ENCODE measurements at regions not wholly inside any gene's neighbourhood (a gene's known extent, or its start where the extent isn't known, plus 50 kb on each side); places are given as distances from the start of the nearest gene placed in this dataset.

DNA sequence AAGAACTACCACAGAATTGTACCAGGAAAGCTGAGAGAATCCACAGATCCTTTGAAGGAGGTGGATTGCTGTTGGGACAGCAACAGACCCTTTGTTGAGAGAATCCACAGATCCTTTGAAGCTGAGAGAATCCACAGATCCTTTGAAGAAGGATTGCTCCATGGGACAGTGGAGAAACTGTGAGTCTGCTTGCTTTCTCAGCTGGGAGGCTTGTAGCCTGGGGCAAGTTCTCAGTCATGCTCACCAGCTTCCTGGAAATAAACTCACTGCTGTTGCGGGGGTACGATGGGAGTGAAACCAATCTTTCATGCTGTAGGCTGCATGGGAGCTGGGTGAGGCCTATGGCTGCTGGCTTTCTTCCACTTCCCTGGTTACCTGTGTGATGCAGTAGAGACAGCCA lies 106.3 kb downstream of the C7orf25 start:
- no peak overlapping the region for H3K27ac ChIP-seq (ENCODE audit: low read depth, low read length)
- H3K4me3 ChIP-seq (ENCODE audit: low read depth in 1 of 2, low read length in 2 of 2), result no peak overlapping the region
- no peak overlapping the region for H3K9ac ChIP-seq (ENCODE audit: low read length)
- H3K4me1 ChIP-seq (ENCODE audit: insufficient read depth, low read length), result no peaks in the 10 kb centered on the region
- H3K36me3 ChIP-seq (ENCODE audit: insufficient read depth, low read length), result no peaks in the 10 kb centered on the region
- H3K27me3 ChIP-seq (ENCODE audit: control insufficient read depth in 1 of 2, insufficient read depth in 2 of 2, low read length in 2 of 2), result no peaks in the 10 kb centered on the region
- H3K9me3 ChIP-seq (ENCODE audit: low read length), result no peaks in the 10 kb centered on the region

DNA sequence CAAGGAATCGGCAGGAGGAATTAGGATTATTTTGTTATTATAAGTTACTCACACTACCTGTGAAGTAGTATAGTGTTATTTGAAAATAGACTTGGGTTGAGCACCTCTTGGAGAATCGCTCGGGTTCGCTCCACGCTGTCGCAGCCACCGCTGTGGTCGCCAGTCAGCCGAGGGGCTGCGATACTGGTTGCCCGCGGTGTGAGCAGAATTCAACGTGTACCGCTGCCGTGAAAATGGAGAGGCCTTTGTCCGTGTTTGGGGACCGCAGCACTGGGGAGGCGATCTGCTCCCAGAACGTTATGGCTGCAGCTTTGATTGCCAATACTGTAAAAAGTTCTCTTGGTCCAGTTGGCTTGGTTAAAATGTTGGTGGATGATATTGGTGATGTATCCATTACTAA lies 117.2 kb downstream of the C7orf25 start:
- no peaks in the 10 kb centered on the region for H3K9me3 ChIP-seq (ENCODE audit: low read length)
- H3K4me3 ChIP-seq (ENCODE audit: low read depth in 1 of 2, low read length in 2 of 2), result no peak overlapping the region
- H3K9ac ChIP-seq (ENCODE audit: low read length), result no peak overlapping the region
- no peaks in the 10 kb centered on the region for H3K36me3 ChIP-seq (ENCODE audit: insufficient read depth, low read length)
- no peaks in the 10 kb centered on the region for H3K4me1 ChIP-seq (ENCODE audit: insufficient read depth, low read length)
- no peak overlapping the region for H3K27ac ChIP-seq (ENCODE audit: low read depth, low read length)
- no peaks in the 10 kb centered on the region for H3K27me3 ChIP-seq (ENCODE audit: control insufficient read depth in 1 of 2, insufficient read depth in 2 of 2, low read length in 2 of 2)

DNA sequence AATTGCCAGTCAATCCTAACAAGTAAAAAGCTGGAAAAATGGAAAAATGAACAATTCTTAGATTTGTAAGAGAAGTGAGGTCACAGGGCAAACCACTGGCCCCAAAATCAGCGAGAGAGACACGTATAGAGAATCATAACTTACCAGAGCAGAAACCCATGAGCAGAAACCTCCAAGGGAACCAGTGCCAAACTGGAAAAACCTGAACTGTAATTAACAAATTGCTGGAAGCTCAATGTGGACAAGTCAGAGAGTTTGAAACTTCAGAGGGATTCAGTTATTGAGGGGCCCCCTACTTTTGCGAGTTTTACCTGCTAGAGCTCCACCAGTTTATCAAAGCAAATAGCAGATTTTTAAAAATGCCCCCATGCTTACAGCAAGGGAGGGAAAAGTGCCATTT lies 119.0 kb downstream of the C7orf25 start:
- H3K4me3 ChIP-seq (ENCODE audit: low read depth in 1 of 2, low read length in 2 of 2), result no peak overlapping the region
- H3K4me1 ChIP-seq (ENCODE audit: insufficient read depth, low read length), result no peaks in the 10 kb centered on the region
- no peaks in the 10 kb centered on the region for H3K27me3 ChIP-seq (ENCODE audit: control insufficient read depth in 1 of 2, insufficient read depth in 2 of 2, low read length in 2 of 2)
- no peak overlapping the region for H3K9ac ChIP-seq (ENCODE audit: low read length)
- H3K9me3 ChIP-seq (ENCODE audit: low read length), result no peaks in the 10 kb centered on the region
- H3K27ac ChIP-seq (ENCODE audit: low read depth, low read length), result no peak overlapping the region
- H3K36me3 ChIP-seq (ENCODE audit: insufficient read depth, low read length), result no peaks in the 10 kb centered on the region

DNA sequence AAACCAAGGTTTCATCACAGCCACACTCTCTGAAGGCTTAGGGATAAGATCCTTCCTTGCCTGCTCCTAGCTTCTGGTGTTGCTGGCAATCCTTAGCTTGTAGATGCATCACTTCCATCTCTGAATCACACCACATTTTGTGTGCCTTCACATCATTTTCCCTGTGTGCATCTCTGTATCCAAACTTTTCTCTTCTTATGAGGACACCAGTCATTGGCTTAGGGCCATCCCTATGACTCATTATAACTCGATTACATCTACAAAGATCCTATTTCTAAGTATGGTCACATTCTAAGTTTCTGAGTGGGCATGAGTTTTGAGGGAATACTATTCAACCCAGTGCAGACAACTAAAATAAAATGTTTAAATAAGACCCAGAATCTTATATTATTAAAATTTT lies 121.7 kb downstream of the C7orf25 start:
- no peaks in the 10 kb centered on the region for H3K4me1 ChIP-seq (ENCODE audit: insufficient read depth, low read length)
- no peak overlapping the region for H3K4me3 ChIP-seq (ENCODE audit: low read depth in 1 of 2, low read length in 2 of 2)
- H3K9ac ChIP-seq (ENCODE audit: low read length), result no peak overlapping the region
- H3K9me3 ChIP-seq (ENCODE audit: low read length), result no peaks in the 10 kb centered on the region
- no peaks in the 10 kb centered on the region for H3K27me3 ChIP-seq (ENCODE audit: control insufficient read depth in 1 of 2, insufficient read depth in 2 of 2, low read length in 2 of 2)
- no peak overlapping the region for H3K27ac ChIP-seq (ENCODE audit: low read depth, low read length)
- H3K36me3 ChIP-seq (ENCODE audit: insufficient read depth, low read length), result no peaks in the 10 kb centered on the region

DNA sequence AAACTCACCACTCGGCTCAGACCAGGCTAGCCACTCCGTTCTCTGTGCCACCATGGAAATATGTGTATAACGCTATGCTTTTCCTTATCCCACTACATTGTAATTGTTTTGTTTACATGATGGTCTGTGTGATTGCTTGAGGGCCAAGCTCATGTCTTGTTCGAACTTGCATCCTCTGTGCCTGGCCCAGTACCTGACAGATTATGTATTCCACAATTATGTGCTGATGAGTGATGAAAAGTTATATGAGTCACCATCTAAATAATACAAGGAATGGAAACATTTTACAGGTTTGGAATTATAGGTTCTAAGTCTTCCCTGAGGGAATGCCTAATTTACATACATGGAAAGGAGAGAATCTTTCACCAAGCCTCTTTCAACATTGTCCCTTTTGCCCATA lies 137.4 kb downstream of the C7orf25 start:
- Histone ChIP-seq H3K4me3 (ENCODE audit: low read depth in 1 of 2, low read length in 2 of 2) (no peak overlapping the region), H3K36me3 (ENCODE audit: insufficient read depth, low read length) (no peaks in the 10 kb centered on the region), H3K9ac (ENCODE audit: low read length) (no peak overlapping the region), H3K27me3 (ENCODE audit: control insufficient read depth in 1 of 2, insufficient read depth in 2 of 2, low read length in 2 of 2) (no peaks in the 10 kb centered on the region), H3K9me3 (ENCODE audit: low read length) (no peaks in the 10 kb centered on the region), H3K4me1 (ENCODE audit: insufficient read depth, low read length) (no peaks in the 10 kb centered on the region), H3K27ac (ENCODE audit: low read depth, low read length) (no peak overlapping the region)

DNA sequence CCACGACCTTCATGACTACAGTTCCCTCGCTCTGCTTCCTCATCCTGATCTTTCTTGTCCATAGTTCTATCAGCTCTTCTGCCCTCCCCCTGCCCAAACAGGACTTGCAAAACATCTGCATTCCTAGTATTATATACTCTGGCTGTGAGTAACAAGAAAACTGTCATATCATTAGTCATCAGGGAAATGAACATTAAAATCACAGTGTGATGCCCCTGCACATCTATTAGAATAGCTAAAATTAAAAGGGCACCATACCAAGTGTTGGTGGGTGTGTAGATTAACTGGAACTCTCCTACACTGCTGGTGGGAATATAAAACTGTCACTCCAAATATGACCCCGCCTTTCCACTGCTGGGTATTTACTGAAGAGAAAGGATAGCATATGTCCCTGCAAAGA lies 141.8 kb downstream of the C7orf25 start:
- no peak overlapping the region for H3K27ac ChIP-seq (ENCODE audit: low read depth, low read length)
- H3K27me3 ChIP-seq (ENCODE audit: control insufficient read depth in 1 of 2, insufficient read depth in 2 of 2, low read length in 2 of 2), result no peaks in the 10 kb centered on the region
- H3K9me3 ChIP-seq (ENCODE audit: low read length), result no peaks in the 10 kb centered on the region
- H3K4me3 ChIP-seq (ENCODE audit: low read depth in 1 of 2, low read length in 2 of 2), result no peak overlapping the region
- H3K9ac ChIP-seq (ENCODE audit: low read length), result no peak overlapping the region
- no peaks in the 10 kb centered on the region for H3K36me3 ChIP-seq (ENCODE audit: insufficient read depth, low read length)
- peaks cover 9% of the 10 kb centered on the region for H3K4me1 ChIP-seq (ENCODE audit: insufficient read depth, low read length)

DNA sequence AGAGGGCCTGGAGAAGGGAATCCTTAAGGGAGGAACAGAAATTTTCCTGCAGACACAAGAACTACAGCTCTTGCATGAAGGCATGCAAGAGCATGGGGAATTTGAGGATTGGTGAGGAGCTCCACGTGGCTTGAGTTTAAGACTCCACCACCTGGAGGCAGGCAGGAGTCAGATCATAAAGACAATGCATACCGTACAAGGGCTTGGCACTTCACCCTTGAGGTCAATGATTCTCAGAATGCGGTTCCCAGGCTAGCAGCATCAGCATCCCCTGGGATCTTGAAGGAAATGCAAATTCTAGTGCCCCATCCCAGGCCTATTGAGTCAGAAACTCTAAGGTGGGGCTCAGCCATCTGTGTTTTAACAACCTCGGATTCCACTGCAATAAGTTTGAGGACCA lies 143.8 kb downstream of the C7orf25 start:
- H3K4me1 ChIP-seq (ENCODE audit: insufficient read depth, low read length), result peaks cover 9% of the 10 kb centered on the region
- H3K27me3 ChIP-seq (ENCODE audit: control insufficient read depth in 1 of 2, insufficient read depth in 2 of 2, low read length in 2 of 2), result no peaks in the 10 kb centered on the region
- no peaks in the 10 kb centered on the region for H3K9me3 ChIP-seq (ENCODE audit: low read length)
- no peak overlapping the region for H3K4me3 ChIP-seq (ENCODE audit: low read depth in 1 of 2, low read length in 2 of 2)
- H3K36me3 ChIP-seq (ENCODE audit: insufficient read depth, low read length), result no peaks in the 10 kb centered on the region
- no peak overlapping the region for H3K9ac ChIP-seq (ENCODE audit: low read length)
- H3K27ac ChIP-seq (ENCODE audit: low read depth, low read length), result no peak overlapping the region

DNA sequence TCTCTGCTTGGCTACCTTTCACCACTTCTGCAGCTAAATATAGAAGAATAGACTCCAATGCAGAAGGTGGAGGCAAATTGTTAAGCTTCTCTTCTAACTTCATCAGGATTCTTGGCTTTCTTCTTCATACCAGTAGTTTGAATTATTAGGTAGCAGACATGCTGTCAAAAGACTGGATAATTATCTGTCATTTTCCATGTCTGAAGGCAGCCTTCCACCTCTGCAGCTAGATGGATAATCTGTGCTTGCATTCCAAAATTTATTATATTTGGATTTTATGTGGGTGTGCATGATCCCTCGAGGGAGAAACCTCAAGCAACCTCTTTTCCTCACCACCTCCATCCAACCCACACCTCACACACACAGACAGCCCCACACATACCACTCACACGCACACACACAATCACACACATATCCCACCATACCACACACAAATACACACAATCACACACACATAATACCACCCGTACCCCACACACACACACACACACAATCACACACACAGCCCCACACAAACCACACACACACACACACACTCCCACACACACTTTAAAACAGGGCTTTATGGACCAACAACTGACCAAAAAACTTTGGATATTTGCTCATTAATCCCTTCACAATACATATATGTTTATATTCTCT lies 145.0 kb downstream of the C7orf25 start:
- Histone ChIP-seq H3K27me3 (ENCODE audit: control insufficient read depth in 1 of 2, insufficient read depth in 2 of 2, low read length in 2 of 2) (no peaks in the 10 kb centered on the region), H3K4me3 (ENCODE audit: low read depth in 1 of 2, low read length in 2 of 2) (no peak overlapping the region), H3K36me3 (ENCODE audit: insufficient read depth, low read length) (no peaks in the 10 kb centered on the region), H3K27ac (ENCODE audit: low read depth, low read length) (no peak overlapping the region), H3K4me1 (ENCODE audit: insufficient read depth, low read length) (peaks cover 9% of the 10 kb centered on the region), H3K9ac (ENCODE audit: low read length) (no peak overlapping the region), H3K9me3 (ENCODE audit: low read length) (no peaks in the 10 kb centered on the region)

DNA sequence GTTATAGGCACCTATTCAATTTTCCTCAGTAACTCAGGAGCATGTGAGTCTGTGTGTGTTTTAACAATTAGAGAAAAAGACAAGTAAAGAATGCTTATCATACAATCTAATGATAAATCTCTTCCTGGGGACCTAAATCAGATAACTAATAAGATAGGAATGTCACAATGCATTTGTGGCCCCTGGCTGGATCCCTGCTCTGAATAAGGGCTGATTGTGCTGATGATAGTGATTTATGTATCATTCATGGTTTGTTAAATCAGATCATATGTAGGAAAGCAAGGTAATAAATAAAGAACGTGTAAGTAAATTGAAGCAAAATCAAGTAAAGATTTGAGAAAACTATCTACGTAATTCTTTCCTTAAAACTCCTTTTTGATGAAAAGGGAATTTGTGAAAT lies 145.9 kb downstream of the C7orf25 start:
- no peaks in the 10 kb centered on the region for H3K9me3 ChIP-seq (ENCODE audit: low read length)
- no peak overlapping the region for H3K27ac ChIP-seq (ENCODE audit: low read depth, low read length)
- no peak overlapping the region for H3K9ac ChIP-seq (ENCODE audit: low read length)
- H3K27me3 ChIP-seq (ENCODE audit: control insufficient read depth in 1 of 2, insufficient read depth in 2 of 2, low read length in 2 of 2), result no peaks in the 10 kb centered on the region
- H3K4me3 ChIP-seq (ENCODE audit: low read depth in 1 of 2, low read length in 2 of 2), result no peak overlapping the region
- H3K4me1 ChIP-seq (ENCODE audit: insufficient read depth, low read length), result peaks cover 9% of the 10 kb centered on the region
- H3K36me3 ChIP-seq (ENCODE audit: insufficient read depth, low read length), result no peaks in the 10 kb centered on the region

DNA sequence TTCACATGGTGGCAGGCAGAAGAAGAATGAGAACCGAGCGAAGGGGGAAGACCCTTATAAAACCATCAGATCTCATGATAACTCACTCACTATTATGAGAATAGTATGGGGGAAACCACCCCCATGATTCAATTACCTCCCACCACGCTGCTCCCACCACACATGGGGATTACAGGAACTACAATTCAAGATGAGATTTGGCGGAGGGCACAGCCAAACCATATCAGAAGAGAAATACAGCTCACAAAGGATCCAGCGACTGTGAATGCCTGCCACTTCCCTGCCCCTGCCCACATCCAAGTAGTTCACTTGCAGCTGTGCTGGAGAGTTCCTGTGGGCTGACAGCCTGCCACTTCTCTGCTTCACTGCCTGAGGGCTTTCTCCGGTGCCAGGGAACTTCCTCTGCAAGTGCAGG lies 148.7 kb downstream of the C7orf25 start:
- Histone ChIP-seq H3K36me3 (ENCODE audit: insufficient read depth, low read length) (no peaks in the 10 kb centered on the region), H3K4me1 (ENCODE audit: insufficient read depth, low read length) (peaks cover 9% of the 10 kb centered on the region), H3K27ac (ENCODE audit: low read depth, low read length) (no peak overlapping the region), H3K9ac (ENCODE audit: low read length) (no peak overlapping the region), H3K9me3 (ENCODE audit: low read length) (no peaks in the 10 kb centered on the region), H3K27me3 (ENCODE audit: control insufficient read depth in 1 of 2, insufficient read depth in 2 of 2, low read length in 2 of 2) (no peaks in the 10 kb centered on the region), H3K4me3 (ENCODE audit: low read depth in 1 of 2, low read length in 2 of 2) (no peak overlapping the region)

DNA sequence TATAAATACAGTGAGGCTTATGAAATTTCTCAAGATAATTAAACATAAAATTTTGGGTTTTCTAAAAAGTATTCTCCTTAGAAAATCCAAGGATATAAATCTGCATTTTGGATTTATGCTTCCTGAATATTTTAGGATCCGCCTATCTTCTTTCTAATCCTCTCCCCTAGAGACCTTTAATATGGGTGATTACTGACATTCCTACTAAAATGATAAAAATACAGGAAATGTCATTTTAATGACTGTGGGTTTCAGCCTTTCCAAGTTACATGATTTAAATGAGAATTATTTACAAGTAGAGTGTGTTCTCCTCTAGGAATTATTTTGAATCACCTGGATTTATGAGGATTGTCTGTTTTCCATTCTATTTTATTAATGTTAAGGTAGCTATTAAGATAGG lies 150.4 kb downstream of the C7orf25 start:
- H3K27me3 ChIP-seq (ENCODE audit: control insufficient read depth in 1 of 2, insufficient read depth in 2 of 2, low read length in 2 of 2), result no peaks in the 10 kb centered on the region
- H3K9ac ChIP-seq (ENCODE audit: low read length), result no peak overlapping the region
- no peak overlapping the region for H3K4me3 ChIP-seq (ENCODE audit: low read depth in 1 of 2, low read length in 2 of 2)
- H3K36me3 ChIP-seq (ENCODE audit: insufficient read depth, low read length), result no peaks in the 10 kb centered on the region
- H3K27ac ChIP-seq (ENCODE audit: low read depth, low read length), result no peak overlapping the region
- H3K9me3 ChIP-seq (ENCODE audit: low read length), result no peaks in the 10 kb centered on the region
- peaks cover 2% of the 10 kb centered on the region for H3K4me1 ChIP-seq (ENCODE audit: insufficient read depth, low read length)

DNA sequence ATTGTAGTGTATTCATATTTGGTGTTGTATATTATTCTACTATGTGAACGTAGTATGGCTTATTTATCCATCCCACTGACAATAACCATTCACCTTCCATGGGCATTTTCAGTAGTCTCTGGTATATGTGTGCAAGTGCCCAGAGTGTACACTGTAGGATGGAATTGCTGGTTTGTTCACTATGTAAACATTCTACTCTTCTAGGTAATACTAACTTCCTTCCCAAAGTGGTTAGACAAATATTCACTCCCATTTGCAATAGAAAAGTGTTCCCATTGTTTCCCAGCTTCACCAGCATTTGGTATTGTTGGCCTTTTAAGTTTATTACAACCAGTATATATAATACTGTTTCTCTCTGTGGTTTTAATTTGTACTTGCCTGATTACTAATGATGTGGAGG lies 153.7 kb downstream of the C7orf25 start:
- Histone ChIP-seq H3K4me1 (ENCODE audit: insufficient read depth, low read length) (peaks cover 13% of the 10 kb centered on the region), H3K27me3 (ENCODE audit: control insufficient read depth in 1 of 2, insufficient read depth in 2 of 2, low read length in 2 of 2) (no peaks in the 10 kb centered on the region), H3K4me3 (ENCODE audit: low read depth in 1 of 2, low read length in 2 of 2) (no peak overlapping the region), H3K36me3 (ENCODE audit: insufficient read depth, low read length) (no peaks in the 10 kb centered on the region), H3K9me3 (ENCODE audit: low read length) (no peaks in the 10 kb centered on the region), H3K27ac (ENCODE audit: low read depth, low read length) (no peak overlapping the region), H3K9ac (ENCODE audit: low read length) (no peak overlapping the region)
